Myocyte (in vitro differentiated cells): ENCODE measurements at regions not wholly inside any gene's neighbourhood (a gene's known extent, or its start where the extent isn't known, plus 50 kb on each side); places are given as distances from the start of the nearest gene placed in this dataset.
"Not testable (repeated sequence)": the region's sequence is repeated elsewhere in the genome, so short reads cannot be mapped to it uniquely, and the experiment has no call there.

ENCODE experiments used
- DNase-seq: peaks from one replicate; pipeline ENCODE4 v3.0.0-alpha.2; 2012; ENCODE audit warnings: low read depth

GRCh38 chr5:90285581-90285980 lies 124.0 kb downstream of the CETN3 start:
- no peak for DNase-seq

- DNase-seq = no peak
These were observed 125.2 kb downstream of the CETN3 start for GRCh38 chr5:90284375-90284774.

- DNase-seq = no peak
These were observed 130.5 kb downstream of the CETN3 start for GRCh38 chr5:90279091-90279490.

GRCh38 chr5:90274216-90274615 lies 135.3 kb downstream of the CETN3 start:
- DNase-seq = no peak

- no peak for DNase-seq
These were observed 141.9 kb downstream of the CETN3 start for GRCh38 chr5:90267646-90268045.

- no peak for DNase-seq
These were observed 144.1 kb downstream of the CETN3 start for GRCh38 chr5:90265545-90265857.

GRCh38 chr5:90264689-90265544 lies 144.6 kb downstream of the CETN3 start:
- DNase-seq = peak; percentile 70

- DNase-seq = no peak
These were observed 146.3 kb downstream of the CETN3 start for GRCh38 chr5:90263102-90263820.

GRCh38 chr5:90251447-90251846 lies 158.1 kb downstream of the CETN3 start:
- no peak for DNase-seq

- DNase-seq = no peak
These were observed 160.9 kb downstream of the CETN3 start for GRCh38 chr5:90248640-90249039.

GRCh38 chr5:90243848-90244247 lies 165.7 kb downstream of the CETN3 start:
- DNase-seq = not testable (repeated sequence)

- DNase-seq = no peak
These were observed 176.1 kb downstream of the CETN3 start for GRCh38 chr5:90233476-90233875.

GRCh38 chr5:90231688-90232087 lies 177.9 kb downstream of the CETN3 start:
- DNase-seq = no peak

GRCh38 chr5:90227683-90228082 lies 181.9 kb downstream of the CETN3 start:
- no peak for DNase-seq

- DNase-seq = no peak
These were observed 183.0 kb downstream of the CETN3 start for GRCh38 chr5:90226433-90227099.

- DNase-seq = peak; percentile 19
These were observed 185.2 kb downstream of the CETN3 start for GRCh38 chr5:90224342-90224741.

GRCh38 chr5:90223756-90224155 lies 185.8 kb downstream of the CETN3 start:
- DNase-seq = no peak

GRCh38 chr5:90221951-90222350 lies 187.6 kb downstream of the CETN3 start:
- DNase-seq = peak; percentile 27

- DNase-seq = no peak
These were observed 189.0 kb downstream of the CETN3 start for GRCh38 chr5:90220554-90220953.

- DNase-seq = no peak
These were observed 194.6 kb downstream of the CETN3 start for GRCh38 chr5:90214991-90215390.

- DNase-seq = not testable (repeated sequence)
These were observed 201.2 kb downstream of the CETN3 start for GRCh38 chr5:90208323-90208722.

- peak; percentile 80 for DNase-seq
These were observed 207.6 kb downstream of the CETN3 start for GRCh38 chr5:90201923-90202322.
